ENCODE measurements at regions not wholly inside any gene's neighbourhood (a gene's known extent, or its start where the extent isn't known, plus 50 kb on each side); places are given as distances from the start of the nearest gene placed in this dataset.
"Not testable (repeated sequence)": the region's sequence is repeated elsewhere in the genome, so short reads cannot be mapped to it uniquely, and the experiment has no call there.

GRCh38 chr1:191709215-191709614 is 449.0 kb upstream of the RGS18 start:
- FAIRE-seq (no peak), DNase-seq (ENCODE audit: low spot score) (no peak)

- DNase-seq (ENCODE audit: low spot score) = no peak
- no peak for FAIRE-seq
Measured at GRCh38 chr1:191711961-191712360, 446.3 kb upstream of the RGS18 start.

- no peak for FAIRE-seq
Measured at GRCh38 chr1:191714845-191715244, 443.4 kb upstream of the RGS18 start.

GRCh38 chr1:191729742-191730141 is 428.5 kb upstream of the RGS18 start:
- DNase-seq (ENCODE audit: low spot score) (no peak), FAIRE-seq (no peak)

More at GRCh38 chr1:191714845-191715244, 443.4 kb upstream of the RGS18 start:
- DNase-seq (ENCODE audit: low spot score) = no peak

- FAIRE-seq; DNase-seq (ENCODE audit: low spot score): not testable (repeated sequence)
Measured at GRCh38 chr1:191731608-191732302, 426.5 kb upstream of the RGS18 start.

- FAIRE-seq = no peak
- no peak for DNase-seq (ENCODE audit: low spot score)
Measured at GRCh38 chr1:191734321-191734720, 423.9 kb upstream of the RGS18 start.

GRCh38 chr1:191739544-191739943 is 418.7 kb upstream of the RGS18 start:
- FAIRE-seq = no peak

GRCh38 chr1:191752342-191752741 is 405.9 kb upstream of the RGS18 start:
- DNase-seq (ENCODE audit: low spot score) (no peak), FAIRE-seq (no peak)

More at GRCh38 chr1:191739544-191739943, 418.7 kb upstream of the RGS18 start:
- no peak for DNase-seq (ENCODE audit: low spot score)

GRCh38 chr1:191760016-191760415 is 398.2 kb upstream of the RGS18 start:
- no peak for FAIRE-seq

GRCh38 chr1:191788551-191788950 is 369.7 kb upstream of the RGS18 start:
- FAIRE-seq = no peak
- DNase-seq (ENCODE audit: low spot score) = no peak

More at GRCh38 chr1:191760016-191760415, 398.2 kb upstream of the RGS18 start:
- no peak for DNase-seq (ENCODE audit: low spot score)

- FAIRE-seq = no peak
- no peak for DNase-seq (ENCODE audit: low spot score)
Measured at GRCh38 chr1:191798178-191798577, 360.1 kb upstream of the RGS18 start.

GRCh38 chr1:191804311-191804710 is 354.0 kb upstream of the RGS18 start:
- DNase-seq (ENCODE audit: low spot score) (no peak), FAIRE-seq (no peak)

- not testable (repeated sequence) for FAIRE-seq; DNase-seq (ENCODE audit: low spot score)
Measured at GRCh38 chr1:191813593-191813992, 344.7 kb upstream of the RGS18 start.

GRCh38 chr1:191818198-191818597 is 340.1 kb upstream of the RGS18 start:
- DNase-seq (ENCODE audit: low spot score) = no peak
- FAIRE-seq = no peak

GRCh38 chr1:191831572-191831971 is 326.7 kb upstream of the RGS18 start:
- DNase-seq (ENCODE audit: low spot score) (no peak), FAIRE-seq (no peak)

- no peak for FAIRE-seq
Measured at GRCh38 chr1:191839891-191840290, 318.4 kb upstream of the RGS18 start.

GRCh38 chr1:191851799-191852595 is 306.3 kb upstream of the RGS18 start:
- peak; percentile 62 for FAIRE-seq

More at GRCh38 chr1:191839891-191840290, 318.4 kb upstream of the RGS18 start:
- no peak for DNase-seq (ENCODE audit: low spot score)

GRCh38 chr1:191852907-191853306 is 305.4 kb upstream of the RGS18 start:
- FAIRE-seq = no peak
- DNase-seq (ENCODE audit: low spot score) = no peak

More at GRCh38 chr1:191851799-191852595, 306.3 kb upstream of the RGS18 start:
- no peak for DNase-seq (ENCODE audit: low spot score)

GRCh38 chr1:191857600-191857999 is 300.7 kb upstream of the RGS18 start:
- no peak for FAIRE-seq
- no peak for DNase-seq (ENCODE audit: low spot score)

- FAIRE-seq (no peak), DNase-seq (ENCODE audit: low spot score) (no peak)
Measured at GRCh38 chr1:191865479-191865878, 292.8 kb upstream of the RGS18 start.

- DNase-seq (ENCODE audit: low spot score) (no peak), FAIRE-seq (no peak)
Measured at GRCh38 chr1:191866155-191866554, 292.1 kb upstream of the RGS18 start.

GRCh38 chr1:191869790-191870312 is 288.4 kb upstream of the RGS18 start:
- DNase-seq (ENCODE audit: low spot score) (no peak), FAIRE-seq (no peak)
